Common myeloid progenitor, CD34-positive (primary cell): ENCODE measurements at regions not wholly inside any gene's neighbourhood (a gene's known extent, or its start where the extent isn't known, plus 50 kb on each side); places are given as distances from the start of the nearest gene placed in this dataset.

Experiments
- CTCF ChIA-PET: fragments of 350-600 bp; sonication (Branson Sonifier 250); formaldehyde crosslinking; loops from one replicate; lab custom pipeline; 2021; ENCODE audit warnings: antibody characterized with exemption; lab: Charles Lee
- POLR2A ChIA-PET: fragments of 350-600 bp; sonication (Branson Sonifier 250); formaldehyde crosslinking; loops from one replicate; lab custom pipeline; 2021; ENCODE audit warnings: antibody characterized with exemption; lab: Charles Lee
- DNase-seq, 3 donors: peaks; one replicate each; pipeline versions ENCODE4 v3.0.0 to v3.0.0-alpha.2; 2013
- H3K27ac ChIP-seq, 2 experiments: 1 replicate in 1 of 2; 2 replicates in 1 of 2; pipeline ENCODE4 v1.7.0; 2013; ENCODE audit warnings: inconsistent platforms in 2 of 2, low read length in 2 of 2, mild to moderate bottlenecking in 2 of 2, low read depth in 1 of 2, moderate library complexity in 1 of 2; ENCODE audit not compliant: severe bottlenecking in 2 of 2, insufficient read depth in 1 of 2, poor library complexity in 1 of 2
- H3K27me3 ChIP-seq, 5 experiments: replicated peaks in 2 of 5; 1 replicate in 3 of 5; 2 replicates in 2 of 5; pipeline versions ENCODE4 v1.6.1 to v1.7.0; 2013; ENCODE audit warnings: low read length in 4 of 5, mild to moderate bottlenecking in 2 of 5, moderate library complexity in 2 of 5, inconsistent platforms in 1 of 5; ENCODE audit not compliant: insufficient read depth in 5 of 5, control insufficient read depth in 4 of 5
- H3K36me3 ChIP-seq, 4 experiments: 1 replicate in 2 of 4; 2 replicates in 2 of 4; pipeline versions ENCODE4 v1.6.1 to v1.7.0; 2013; ENCODE audit warnings: low read length in 3 of 4, control low read depth in 1 of 4, mild to moderate bottlenecking in 1 of 4; ENCODE audit not compliant: control insufficient read depth in 4 of 4, insufficient read depth in 4 of 4
- H3K4me1 ChIP-seq, 4 experiments: 1 replicate in 3 of 4; 2 replicates in 1 of 4; pipeline versions ENCODE4 v1.6.1 to v1.7.1; 2013; ENCODE audit warnings: low read length in 3 of 4, mild to moderate bottlenecking in 3 of 4, control low read depth in 1 of 4, inconsistent platforms in 1 of 4, moderate library complexity in 1 of 4; ENCODE audit not compliant: control insufficient read depth in 4 of 4, insufficient read depth in 4 of 4; ENCODE audit errors: control extremely low read depth in 1 of 4
- H3K4me3 ChIP-seq, 7 experiments: 1 replicate in 4 of 7; 2 replicates in 3 of 7; pipeline versions ENCODE4 v1.5.1 to v1.7.0; 2013; ENCODE audit warnings: mild to moderate bottlenecking in 7 of 7, low read length in 6 of 7, moderate library complexity in 6 of 7, inconsistent platforms in 2 of 7, low read depth in 2 of 7, control low read depth in 1 of 7; ENCODE audit not compliant: insufficient read depth in 4 of 7, control insufficient read depth in 1 of 7; ENCODE audit errors: extremely low read depth in 1 of 7
- H3K9me3 ChIP-seq, 5 experiments: 1 replicate in 4 of 5; 2 replicates in 1 of 5; pipeline versions ENCODE4 v1.6.1 to v1.7.1; 2013; ENCODE audit warnings: low read length in 4 of 5, mild to moderate bottlenecking in 2 of 5, inconsistent platforms in 1 of 5, low read depth in 1 of 5, moderate library complexity in 1 of 5; ENCODE audit not compliant: control insufficient read depth in 4 of 5, insufficient read depth in 2 of 5; ENCODE audit errors: control extremely low read depth in 1 of 5
- WGBS: methylation state at CpG from one replicate; pipeline ENCODE4 v1.1.5; 2013; ENCODE audit not compliant: insufficient coverage; 5-methylcytosine and 5-hydroxymethylcytosine counted together

GRCh38 chr10:21296575-21297355, 228.7 kb downstream of the SKIDA1 start:
- Histone ChIP-seq H3K4me3 (no peak overlapping the region), H3K4me1 (peaks cover 0 to 7% (median 5%) of the 10 kb centered on the region in 4 experiments), H3K36me3 (no peaks in the 10 kb centered on the region), H3K27ac (no peak overlapping the region), H3K27me3 (peaks cover 0 to 7% (median 5%) of the 10 kb centered on the region in 5 experiments), H3K9me3 (no peaks in the 10 kb centered on the region)
- POLR2A ChIA-PET: no interaction called here
- no peak for DNase-seq
- WGBS: 98% methylated on average over 11 of the region's 13 CpGs
- CTCF ChIA-PET: interaction anchor here (1.3 kb wide), 1 partner anchor 21 kb away, joined by 3 read pairs; no protein-coding TSS in a partner anchor

GRCh38 chr10:21293518-21294356, 231.7 kb downstream of the SKIDA1 start:
- peaks cover 0 to 7% (median 2%) of the 10 kb centered on the region in 4 experiments for H3K4me1 ChIP-seq
- no peak for DNase-seq
- H3K36me3 ChIP-seq: no peaks in the 10 kb centered on the region
- H3K27me3 ChIP-seq: peaks cover 0 to 7% (median 5%) of the 10 kb centered on the region in 5 experiments
- 92% methylated on average over 4 of the region's 9 CpGs for WGBS
- ChIA-PET CTCF (no interaction called here), POLR2A (no interaction called here)
- H3K27ac ChIP-seq: no peak overlapping the region
- H3K9me3 ChIP-seq: peaks cover 0 to 2% (median 0%) of the 10 kb centered on the region in 5 experiments
- no peak overlapping the region for H3K4me3 ChIP-seq

GRCh38 chr10:21292763-21293517, 232.5 kb downstream of the SKIDA1 start:
- POLR2A ChIA-PET: no interaction called here
- H3K36me3 ChIP-seq: no peaks in the 10 kb centered on the region
- DNase-seq: peak; percentile 7 to 61 (median 52)
- WGBS: 7% methylated on average over 9 of the region's 14 CpGs
- no peak overlapping the region for H3K27ac ChIP-seq
- H3K9me3 ChIP-seq: peaks cover 0 to 2% (median 0%) of the 10 kb centered on the region in 5 experiments
- H3K4me1 ChIP-seq: peaks cover 0 to 7% (median 2%) of the 10 kb centered on the region in 4 experiments
- H3K27me3 ChIP-seq: peaks cover 0 to 7% (median 5%) of the 10 kb centered on the region in 5 experiments
- CTCF ChIA-PET: no interaction called here
- H3K4me3 ChIP-seq: peak overlapping the region in 5 of 7 experiments; percentile 9 to 62 (median 40)

- DNase-seq: no peak
- peaks cover 0 to 7% (median 5%) of the 10 kb centered on the region in 5 experiments for H3K27me3 ChIP-seq
- no peaks in the 10 kb centered on the region for H3K36me3 ChIP-seq
- CTCF ChIA-PET: no interaction called here
- H3K9me3 ChIP-seq: peaks cover 0 to 8% (median 3%) of the 10 kb centered on the region in 5 experiments
- H3K4me3 ChIP-seq: no peak overlapping the region
- no peak overlapping the region for H3K27ac ChIP-seq
- peaks cover 0 to 7% (median 2%) of the 10 kb centered on the region in 4 experiments for H3K4me1 ChIP-seq
- no CpG with 5 or more reads among the region's 2 CpGs for WGBS
- POLR2A ChIA-PET: no interaction called here
Observed at GRCh38 chr10:21290499-21291160, 234.9 kb downstream of the SKIDA1 start.

- CTCF ChIA-PET: no interaction called here
- WGBS: 100% methylated on average over 1 of the region's 1 CpG
- POLR2A ChIA-PET: no interaction called here
Observed at GRCh38 chr10:21289961-21290360, 235.5 kb downstream of the SKIDA1 start.

GRCh38 chr10:21289271-21289670, 236.2 kb downstream of the SKIDA1 start:
- Histone ChIP-seq H3K27ac (no peak overlapping the region), H3K4me3 (no peak overlapping the region), H3K36me3 (no peaks in the 10 kb centered on the region), H3K27me3 (peaks cover 0 to 5% (median 5%) of the 10 kb centered on the region in 5 experiments), H3K9me3 (peaks cover 0 to 8% (median 3%) of the 10 kb centered on the region in 5 experiments), H3K4me1 (peaks cover 0 to 7% (median 2%) of the 10 kb centered on the region in 4 experiments)
- CTCF ChIA-PET: no interaction called here
- POLR2A ChIA-PET: no interaction called here
- DNase-seq: no peak
- WGBS: 97% methylated on average over 3 of the region's 3 CpGs

More at GRCh38 chr10:21289961-21290360, 235.5 kb downstream of the SKIDA1 start:
- H3K9me3 ChIP-seq: peaks cover 0 to 8% (median 3%) of the 10 kb centered on the region in 5 experiments
- H3K4me1 ChIP-seq: peaks cover 0 to 7% (median 2%) of the 10 kb centered on the region in 4 experiments
- DNase-seq: no peak
- no peak overlapping the region for H3K27ac ChIP-seq
- H3K36me3 ChIP-seq: no peaks in the 10 kb centered on the region
- H3K27me3 ChIP-seq: peaks cover 0 to 7% (median 5%) of the 10 kb centered on the region in 5 experiments
- no peak overlapping the region for H3K4me3 ChIP-seq
